HepG2 (cell line): ENCODE measurements at regions not wholly inside any gene's neighbourhood (a gene's known extent, or its start where the extent isn't known, plus 50 kb on each side); places are given as distances from the start of the nearest gene placed in this dataset.

Source experiments
- MAF1 ChIP-seq: sonication (generic); formaldehyde crosslinking; IDR thresholded peaks from 2 replicates; pipeline ENCODE4 v1.5.0; 2020; ENCODE audit warnings: missing genetic modification reagents, borderline replicate concordance
- MAFK ChIP-seq, 2 experiments: IDR thresholded peaks in 1 of 2; conservative IDR thresholded peaks in 1 of 2; 2 replicates each; pipeline ENCODE4 v1.6.1; 2011; ENCODE audit warnings: improper control_type of control experiment in 2 of 2, low read length in 2 of 2
- NBN ChIP-seq: fragments of 450-650 bp; conservative IDR thresholded peaks from 2 replicates; pipeline ENCODE4 v1.6.1; 2017
- POLR2AphosphoS5 ChIP-seq: IDR thresholded peaks from 2 replicates; pipeline ENCODE4 v1.6.1; 2012; ENCODE audit warnings: low read depth, low read length
- ZNF382 ChIP-seq: sonication (generic); formaldehyde crosslinking; IDR thresholded peaks from 2 replicates; pipeline ENCODE4 v1.5.0; 2020; ENCODE audit warnings: missing genetic modification reagents, mild to moderate bottlenecking, borderline replicate concordance
- ZSCAN12 ChIP-seq: sonication (generic); formaldehyde crosslinking; IDR thresholded peaks from 2 replicates; pipeline ENCODE4 v1.9.0; 2021; ENCODE audit warnings: mild to moderate bottlenecking, missing genetic modification reagents

DNA sequence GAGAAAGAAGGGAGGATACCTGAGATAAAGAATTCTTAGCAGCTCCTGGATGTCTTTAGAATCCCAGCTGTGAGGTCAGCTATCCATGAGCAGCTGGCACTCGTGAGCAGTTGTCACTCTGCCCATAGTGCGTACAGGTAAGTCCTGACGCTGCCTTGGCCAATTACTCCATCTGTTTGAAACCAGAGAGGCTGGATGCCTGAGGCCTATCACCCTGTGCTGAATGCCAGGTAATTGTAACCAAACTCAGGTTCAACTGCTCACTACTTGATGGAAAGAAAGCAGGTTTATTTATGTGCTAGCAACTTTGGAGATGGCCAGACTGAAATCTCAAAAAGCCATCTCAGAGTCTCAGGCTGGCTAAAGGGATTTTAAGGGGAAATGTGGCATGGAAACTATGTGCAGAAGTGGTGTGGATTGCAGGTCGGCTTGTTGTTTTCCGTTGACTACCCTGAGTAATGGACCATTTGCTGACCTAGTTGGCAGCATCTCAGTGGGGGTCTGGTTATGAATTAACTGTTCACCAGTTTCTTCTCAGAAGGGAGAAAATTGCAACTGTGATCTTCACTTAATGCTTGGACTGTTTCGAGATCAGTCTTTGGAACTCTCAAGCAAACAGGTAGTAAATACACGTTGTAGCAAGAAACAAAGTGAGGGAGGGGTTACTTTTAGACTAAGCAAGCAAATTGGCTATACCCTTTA lies 1614.0 kb upstream of the PCDH10 start:
- TF ChIP-seq ZSCAN12 (no peak), NBN (no peak), MAFK (conservative IDR thresholded peaks at IDR 0.05 in 1 of 2, IDR thresholded peaks at IDR 0.05 in 1 of 2; ENCODE audit: low read length in 2 of 2) (no peak), POLR2AphosphoS5 (no peak), MAF1 (CRISPR knock-in tag) (no peak), ZNF382 (CRISPR knock-in tag) (no peak)
